Prostate gland (tissue), 2 donors: ENCODE measurements at regions not wholly inside any gene's neighbourhood (a gene's known extent, or its start where the extent isn't known, plus 50 kb on each side); places are given as distances from the start of the nearest gene placed in this dataset.

Experiments used
- DNase-seq: peaks from one replicate; pipeline ENCODE4 v3.0.0-alpha.2; 2019; ENCODE audit warnings: low spot score
- H3K27ac ChIP-seq, 2 donors: fragments of 200-600 bp; sonication (generic); 2 replicates each; pipeline ENCODE4 v1.5.1; 2017 to 2019
- H3K27me3 ChIP-seq: fragments of 200-600 bp; sonication (generic); replicated peaks from 2 replicates; pipeline ENCODE4 v1.5.1; 2019; ENCODE audit not compliant: insufficient read depth
- H3K36me3 ChIP-seq, 2 donors: fragments of 200-600 bp; sonication (generic); 1 replicate in 1 of 2; 2 replicates in 1 of 2; pipeline versions ENCODE4 v1.5.1 to v1.8.1; 2017 to 2019
- H3K4me1 ChIP-seq: fragments of 200-600 bp; sonication (generic); replicated peaks from 2 replicates; pipeline ENCODE4 v1.5.1; 2019
- H3K4me3 ChIP-seq, 2 donors: fragments of 200-600 bp; sonication (generic); 2 replicates each; pipeline ENCODE4 v1.5.1; 2017 to 2019
- H3K9me3 ChIP-seq: fragments of 200-600 bp; sonication (generic); 2 replicates; pipeline ENCODE4 v1.5.1; 2017
- CTCF ChIP-seq, 4 experiments: fragments of 200-600 bp in 2 of 4; fragments of 450-650 bp in 2 of 4; sonication (generic) in 2 of 4; IDR thresholded peaks; 1 replicate in 3 of 4; 2 replicates in 1 of 4; pipeline ENCODE4 v1.5.1; 2016 to 2019; ENCODE audit warnings: antibody characterized with exemption in 4 of 4, mild to moderate bottlenecking in 2 of 4, moderate library complexity in 2 of 4
- POLR2A ChIP-seq: fragments of 450-650 bp; IDR thresholded peaks from one replicate; pipeline ENCODE4 v1.6.1; 2016; ENCODE audit warnings: antibody characterized with exemption, mild to moderate bottlenecking
- POLR2AphosphoS5 ChIP-seq: sonication (generic); formaldehyde crosslinking; IDR thresholded peaks from one replicate; pipeline ENCODE4 v1.6.1; 2017; ENCODE audit warnings: antibody characterized with exemption
- WGBS: methylation state at CpG from one replicate; pipeline ENCODE4 v1.1.5; 2018; 5-methylcytosine and 5-hydroxymethylcytosine counted together
- intact Hi-C: fragments of 100-400 bp; cut with DNase I; formaldehyde crosslinking; loops from one replicate; pipeline ENCODE4 v1.14.2; 2022

- H3K4me3 ChIP-seq: no peak overlapping the region
- no peaks in the 10 kb centered on the region for H3K4me1 ChIP-seq
- H3K27me3 ChIP-seq: no peaks in the 10 kb centered on the region
- no peak for DNase-seq
- 50% methylated on average over 1 of the region's 1 CpG for WGBS
- H3K36me3 ChIP-seq: no peaks in the 10 kb centered on the region
- intact Hi-C loops: no loop called here
- no peaks in the 10 kb centered on the region for H3K9me3 ChIP-seq
- no peak overlapping the region for H3K27ac ChIP-seq
- no peak for TF ChIP-seq POLR2A
- TF ChIP-seq POLR2AphosphoS5: no peak
- no peak for TF ChIP-seq CTCF (IDR thresholded peaks at IDR 0.05)
Observed at GRCh38 chr3:87856126-87856525, 202.7 kb downstream of the CGGBP1 start.

DNA sequence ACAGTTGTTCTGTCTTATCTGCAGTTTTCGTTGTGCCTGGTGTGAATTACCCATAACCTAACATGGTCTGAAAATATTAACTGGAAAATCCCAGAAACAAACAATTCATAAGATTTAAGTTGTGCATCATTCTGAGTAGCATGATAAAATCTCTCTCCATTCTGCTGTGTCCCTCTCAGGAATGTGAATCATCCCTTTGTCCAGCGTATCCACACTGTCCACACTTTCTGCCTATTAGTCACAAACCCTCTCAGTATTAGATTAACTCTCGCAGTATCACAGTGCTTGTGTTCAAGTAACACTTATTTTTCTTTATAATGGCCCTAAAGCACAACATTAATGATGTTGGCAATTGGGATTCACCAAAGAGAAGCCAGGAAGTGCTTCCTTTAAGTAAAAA lies 203.2 kb downstream of the CGGBP1 start:
- TF ChIP-seq POLR2AphosphoS5: no peak
- 46% methylated on average over 3 of the region's 3 CpGs for WGBS
- no peaks in the 10 kb centered on the region for H3K4me1 ChIP-seq

GRCh38 chr3:87855211-87855610 lies 203.6 kb downstream of the CGGBP1 start:
- DNase-seq: no peak
- WGBS: 80% methylated on average over 1 of the region's 1 CpG

More for the DNA sequence above, 203.2 kb downstream of the CGGBP1 start:
- H3K9me3 ChIP-seq: no peaks in the 10 kb centered on the region
- no peaks in the 10 kb centered on the region for H3K36me3 ChIP-seq
- intact Hi-C loops: no loop called here
- no peaks in the 10 kb centered on the region for H3K27me3 ChIP-seq
- no peak overlapping the region for H3K27ac ChIP-seq
- H3K4me3 ChIP-seq: no peak overlapping the region
- no peak for DNase-seq

DNA sequence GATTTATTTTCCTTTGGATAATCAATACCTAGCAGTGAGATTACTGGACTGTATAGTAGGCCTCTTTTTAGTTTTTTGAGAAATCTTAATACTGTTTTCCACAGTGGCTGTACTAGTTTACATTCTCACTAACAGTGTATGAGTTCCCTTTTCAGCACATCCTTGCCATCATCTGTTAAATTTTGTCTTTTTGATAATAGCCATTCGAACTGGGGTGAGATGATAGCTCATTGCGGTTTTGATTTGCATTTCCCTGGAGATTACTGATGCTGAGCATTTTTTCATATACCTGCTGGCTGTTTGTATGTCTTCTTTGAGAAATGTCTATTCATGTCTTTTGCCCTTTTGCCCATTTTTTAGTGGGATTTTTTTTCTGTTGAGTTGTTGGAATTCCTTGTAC lies 210.8 kb downstream of the CGGBP1 start:
- DNase-seq: no peak
- WGBS: 96% methylated on average over 2 of the region's 2 CpGs
- intact Hi-C loops: no loop called here
- no peaks in the 10 kb centered on the region for H3K27me3 ChIP-seq
- no peak overlapping the region for H3K4me3 ChIP-seq
- no peak for TF ChIP-seq CTCF (IDR thresholded peaks at IDR 0.05)
- no peak for TF ChIP-seq POLR2A
- TF ChIP-seq POLR2AphosphoS5: no peak
- no peak overlapping the region for H3K27ac ChIP-seq
- no peaks in the 10 kb centered on the region for H3K9me3 ChIP-seq
- H3K4me1 ChIP-seq: no peaks in the 10 kb centered on the region
- H3K36me3 ChIP-seq: no peaks in the 10 kb centered on the region

More at GRCh38 chr3:87855211-87855610, 203.6 kb downstream of the CGGBP1 start:
- Histone ChIP-seq H3K4me3 (no peak overlapping the region), H3K27ac (no peak overlapping the region), H3K9me3 (no peaks in the 10 kb centered on the region), H3K36me3 (no peaks in the 10 kb centered on the region), H3K27me3 (no peaks in the 10 kb centered on the region), H3K4me1 (no peaks in the 10 kb centered on the region)
- intact Hi-C loops: no loop called here
- TF ChIP-seq POLR2A (no peak), CTCF (IDR thresholded peaks at IDR 0.05) (no peak), POLR2AphosphoS5 (no peak)

GRCh38 chr3:87837076-87837475 lies 221.7 kb downstream of the CGGBP1 start:
- Histone ChIP-seq H3K9me3 (no peaks in the 10 kb centered on the region), H3K27ac (no peak overlapping the region), H3K36me3 (no peaks in the 10 kb centered on the region), H3K4me3 (no peak overlapping the region), H3K4me1 (no peaks in the 10 kb centered on the region), H3K27me3 (no peaks in the 10 kb centered on the region)
- no peak for TF ChIP-seq POLR2AphosphoS5
- no peak for TF ChIP-seq POLR2A
- TF ChIP-seq CTCF (IDR thresholded peaks at IDR 0.05): no peak
- intact Hi-C loops: no loop called here
- no peak for DNase-seq
- WGBS: 45% methylated on average over 1 of the region's 1 CpG
